ENCODE measurements at regions not wholly inside any gene's neighbourhood (a gene's known extent, or its start where the extent isn't known, plus 50 kb on each side); places are given as distances from the start of the nearest gene placed in this dataset.

GRCh38 chr3:124393340-124393739 is 336.9 kb upstream of the UMPS start:
- TF ChIP-seq ZFX (IDR thresholded peaks at IDR 0.05) (no peak), CTCF (conservative IDR thresholded peaks at IDR 0.05) (no peak)

GRCh38 chr3:124395162-124395561 is 335.1 kb upstream of the UMPS start:
- no peak overlapping the region for H3K27ac ChIP-seq
- no peak for TF ChIP-seq CTCF (conservative IDR thresholded peaks at IDR 0.05)
- TF ChIP-seq ZFX (IDR thresholded peaks at IDR 0.05), result no peak

More at GRCh38 chr3:124393340-124393739, 336.9 kb upstream of the UMPS start:
- H3K27ac ChIP-seq, result no peak overlapping the region

GRCh38 chr3:124395584-124396338 is 334.5 kb upstream of the UMPS start:
- TF ChIP-seq CTCF (conservative IDR thresholded peaks at IDR 0.05) (no peak), ZFX (IDR thresholded peaks at IDR 0.05) (no peak)
- no peak overlapping the region for H3K27ac ChIP-seq

- H3K27ac ChIP-seq, result no peak overlapping the region
- TF ChIP-seq ZFX (IDR thresholded peaks at IDR 0.05), result no peak
- TF ChIP-seq CTCF (conservative IDR thresholded peaks at IDR 0.05), result no peak
Measured at GRCh38 chr3:124396339-124396950, 333.8 kb upstream of the UMPS start.

- H3K27ac ChIP-seq, result no peak overlapping the region
- TF ChIP-seq CTCF (conservative IDR thresholded peaks at IDR 0.05) (no peak), ZFX (IDR thresholded peaks at IDR 0.05) (no peak)
Measured at GRCh38 chr3:124397088-124397487, 333.2 kb upstream of the UMPS start.

- H3K27ac ChIP-seq, result no peak overlapping the region
- TF ChIP-seq ZFX (IDR thresholded peaks at IDR 0.05) (no peak), CTCF (conservative IDR thresholded peaks at IDR 0.05) (no peak)
Measured at GRCh38 chr3:124398594-124398993, 331.7 kb upstream of the UMPS start.

GRCh38 chr3:124401843-124402242 is 328.4 kb upstream of the UMPS start:
- no peak overlapping the region for H3K27ac ChIP-seq

More at GRCh38 chr3:124401843-124402242, 328.4 kb upstream of the UMPS start:
- TF ChIP-seq ZFX (IDR thresholded peaks at IDR 0.05) (no peak), CTCF (conservative IDR thresholded peaks at IDR 0.05) (no peak)
